GM23248 (cell line): ENCODE measurements at regions not wholly inside any gene's neighbourhood (a gene's known extent, or its start where the extent isn't known, plus 50 kb on each side); places are given as distances from the start of the nearest gene placed in this dataset.

ENCODE experiments used
- DNase-seq: peaks from one replicate; pipeline ENCODE4 v3.0.0-alpha.2; 2015
- H2AFZ ChIP-seq: fragments of 200-600 bp; sonication (generic); 2 replicates; pipeline ENCODE4 v1.6.1; 2016; ENCODE audit warnings: antibody characterized with exemption
- H3F3A ChIP-seq: fragments of 200-600 bp; sonication (generic); 2 replicates; pipeline ENCODE4 v1.6.1; 2016; ENCODE audit warnings: mild to moderate bottlenecking, antibody characterized with exemption, mixed run types; ENCODE audit not compliant: insufficient read depth
- H3K27ac ChIP-seq: fragments of 200-600 bp; sonication (generic); 2 replicates; pipeline ENCODE4 v1.5.1; 2016; ENCODE audit warnings: mild to moderate bottlenecking
- H3K27me3 ChIP-seq: fragments of 200-600 bp; sonication (generic); replicated peaks from 2 replicates; pipeline ENCODE4 v1.6.1; 2016; ENCODE audit warnings: mild to moderate bottlenecking; ENCODE audit not compliant: insufficient read depth
- H3K36me3 ChIP-seq: fragments of 200-600 bp; sonication (generic); 2 replicates; pipeline ENCODE4 v1.6.1; 2016; ENCODE audit warnings: low read depth, mild to moderate bottlenecking
- H3K4me1 ChIP-seq: fragments of 200-600 bp; sonication (generic); 2 replicates; pipeline ENCODE4 v1.6.1; 2016; ENCODE audit warnings: mild to moderate bottlenecking; ENCODE audit not compliant: insufficient read depth
- H3K4me2 ChIP-seq: fragments of 200-600 bp; sonication (generic); one replicate; pipeline ENCODE4 v1.6.1; 2016; ENCODE audit warnings: mild to moderate bottlenecking; ENCODE audit not compliant: unreplicated experiment
- H3K4me3 ChIP-seq: fragments of 200-600 bp; sonication (generic); 2 replicates; pipeline ENCODE4 v1.5.1; 2016; ENCODE audit warnings: mild to moderate bottlenecking
- H3K79me2 ChIP-seq: fragments of 200-600 bp; sonication (generic); 2 replicates; pipeline ENCODE4 v1.6.1; 2016; ENCODE audit warnings: mild to moderate bottlenecking; ENCODE audit not compliant: insufficient read depth
- H3K9ac ChIP-seq: fragments of 200-600 bp; sonication (generic); 2 replicates; pipeline ENCODE4 v1.6.1; 2016; ENCODE audit warnings: mild to moderate bottlenecking
- H3K9me2 ChIP-seq: fragments of 200-600 bp; sonication (generic); 2 replicates; pipeline ENCODE4 v1.6.1; 2016; ENCODE audit warnings: mixed run types, mild to moderate bottlenecking, moderate library complexity; ENCODE audit not compliant: insufficient read depth
- H3K9me3 ChIP-seq: fragments of 200-600 bp; sonication (generic); one replicate; pipeline ENCODE4 v1.6.1; 2017; ENCODE audit warnings: low read depth
- H4K20me1 ChIP-seq: fragments of 200-600 bp; sonication (generic); 2 replicates; pipeline ENCODE4 v1.6.0; 2016; ENCODE audit not compliant: insufficient read depth
- EZH2 ChIP-seq: fragments of 200-600 bp; sonication (generic); IDR thresholded peaks from 2 replicates; pipeline ENCODE4 v1.6.1; 2018; ENCODE audit warnings: antibody characterized with exemption, mild to moderate bottlenecking; ENCODE audit not compliant: insufficient read depth, poor library complexity, severe bottlenecking
- EZH2phosphoT487 ChIP-seq: fragments of 200-600 bp; sonication (generic); IDR thresholded peaks from 2 replicates; pipeline ENCODE4 v1.6.1; 2018; ENCODE audit warnings: antibody characterized with exemption, moderate library complexity, mild to moderate bottlenecking, low read depth; ENCODE audit not compliant: insufficient read depth
- WGBS, 2 experiments: methylation state at CpG; one replicate each; pipeline ENCODE4 v1.1.6; 2015 to 2017; ENCODE audit warnings: low lambda C conversion rate in 2 of 2, low coverage in 1 of 2; ENCODE audit errors: missing lambda C conversion rate in 2 of 2; 5-methylcytosine and 5-hydroxymethylcytosine counted together
- in situ Hi-C: fragments of 300-500 bp; cut with MboI; formaldehyde crosslinking; loops from 2 replicates; pipeline ENCODE4 v1.15.0; 2020

- Histone ChIP-seq H3K27me3 (no peaks in the 10 kb centered on the region), H3K27ac (no peak overlapping the region), H3K79me2 (no peaks in the 10 kb centered on the region), H3K4me3 (no peak overlapping the region), H3K9me3 (no peaks in the 10 kb centered on the region), H3K9ac (no peak overlapping the region), H3K36me3 (no peaks in the 10 kb centered on the region), H2AFZ (no peak overlapping the region), H3K9me2 (no peaks in the 10 kb centered on the region), H4K20me1 (no peaks in the 10 kb centered on the region), H3K4me2 (no peak overlapping the region), H3F3A (no peaks in the 10 kb centered on the region), H3K4me1 (no peaks in the 10 kb centered on the region)
- in situ Hi-C loops, result no loop called here
- no peak for DNase-seq
- WGBS, 2 experiments, result 69 to 81% methylated on average over 5 of the region's 5 CpGs
- TF ChIP-seq EZH2 (no peak), EZH2phosphoT487 (no peak)
These were observed 146.8 kb downstream of the FAM43A start for GRCh38 chr3:194832346-194833104.

GRCh38 chr3:194833114-194833910 lies 147.6 kb downstream of the FAM43A start:
- in situ Hi-C loops, result no loop called here
- Histone ChIP-seq H2AFZ (no peak overlapping the region), H3K27me3 (no peaks in the 10 kb centered on the region), H3K9me2 (no peaks in the 10 kb centered on the region), H3K27ac (no peak overlapping the region), H3K4me1 (no peaks in the 10 kb centered on the region), H3F3A (no peaks in the 10 kb centered on the region), H4K20me1 (no peaks in the 10 kb centered on the region), H3K9ac (no peak overlapping the region), H3K79me2 (no peaks in the 10 kb centered on the region), H3K9me3 (no peaks in the 10 kb centered on the region), H3K4me2 (no peak overlapping the region), H3K36me3 (no peaks in the 10 kb centered on the region), H3K4me3 (no peak overlapping the region)
- DNase-seq, result no peak
- 88% methylated on average over 14 of the region's 14 CpGs for WGBS, 2 experiments
- TF ChIP-seq EZH2phosphoT487, result no peak
- TF ChIP-seq EZH2, result no peak

- in situ Hi-C loops, result no loop called here
- H4K20me1 ChIP-seq, result no peaks in the 10 kb centered on the region
- H3F3A ChIP-seq, result no peaks in the 10 kb centered on the region
These were observed 151.0 kb downstream of the FAM43A start for GRCh38 chr3:194836661-194837060.

GRCh38 chr3:194837457-194838127 lies 151.9 kb downstream of the FAM43A start:
- H3F3A ChIP-seq, result no peaks in the 10 kb centered on the region
- DNase-seq, result no peak
- no peaks in the 10 kb centered on the region for H3K9me2 ChIP-seq
- H3K4me1 ChIP-seq, result no peaks in the 10 kb centered on the region
- no peaks in the 10 kb centered on the region for H4K20me1 ChIP-seq
- H3K27me3 ChIP-seq, result no peaks in the 10 kb centered on the region
- no peaks in the 10 kb centered on the region for H3K36me3 ChIP-seq
- in situ Hi-C loops, result no loop called here
- H3K9ac ChIP-seq, result no peak overlapping the region
- no peaks in the 10 kb centered on the region for H3K9me3 ChIP-seq
- no peaks in the 10 kb centered on the region for H3K79me2 ChIP-seq
- H3K4me3 ChIP-seq, result no peak overlapping the region
- TF ChIP-seq EZH2, result no peak
- TF ChIP-seq EZH2phosphoT487, result no peak
- 60 to 65% methylated on average over 9 of the region's 9 CpGs for WGBS, 2 experiments
- no peak overlapping the region for H2AFZ ChIP-seq
- H3K27ac ChIP-seq, result no peak overlapping the region
- H3K4me2 ChIP-seq, result no peak overlapping the region

More at GRCh38 chr3:194836661-194837060, 151.0 kb downstream of the FAM43A start:
- no peaks in the 10 kb centered on the region for H3K27me3 ChIP-seq
- no peak overlapping the region for H2AFZ ChIP-seq
- H3K4me3 ChIP-seq, result no peak overlapping the region
- H3K9me3 ChIP-seq, result no peaks in the 10 kb centered on the region
- 71 to 88% methylated on average over 1 of the region's 1 CpG for WGBS, 2 experiments
- TF ChIP-seq EZH2 (no peak), EZH2phosphoT487 (no peak)
- H3K4me2 ChIP-seq, result no peak overlapping the region
- H3K9me2 ChIP-seq, result no peaks in the 10 kb centered on the region
- no peaks in the 10 kb centered on the region for H3K36me3 ChIP-seq
- no peaks in the 10 kb centered on the region for H3K4me1 ChIP-seq
- H3K27ac ChIP-seq, result no peak overlapping the region
- no peaks in the 10 kb centered on the region for H3K79me2 ChIP-seq
- no peak for DNase-seq
- H3K9ac ChIP-seq, result no peak overlapping the region
